Vagina (tissue), 2 donors: ENCODE measurements at regions not wholly inside any gene's neighbourhood (a gene's known extent, or its start where the extent isn't known, plus 50 kb on each side); places are given as distances from the start of the nearest gene placed in this dataset.

Experiments used
- CTCF ChIP-seq, 3 experiments: fragments of 450-650 bp in 2 of 3; fragments of 200-600 bp in 1 of 3; sonication (generic) in 1 of 3; IDR thresholded peaks; one replicate each; pipeline ENCODE4 v1.5.1; 2017 to 2019; ENCODE audit warnings: antibody characterized with exemption in 3 of 3, mild to moderate bottlenecking in 2 of 3, moderate library complexity in 2 of 3
- POLR2A ChIP-seq, 2 donors: fragments of 450-650 bp; IDR thresholded peaks; one replicate each; pipeline ENCODE4 v1.6.1; 2017; ENCODE audit warnings: antibody characterized with exemption in 2 of 2, mild to moderate bottlenecking in 2 of 2, moderate library complexity in 2 of 2
- POLR2AphosphoS5 ChIP-seq, 2 donors: sonication (generic); formaldehyde crosslinking; IDR thresholded peaks; one replicate each; pipeline ENCODE4 v1.9.0; 2017; ENCODE audit warnings: antibody characterized with exemption in 2 of 2, mild to moderate bottlenecking in 2 of 2, low read depth in 1 of 2; ENCODE audit not compliant: insufficient read depth in 1 of 2

- no peak for TF ChIP-seq CTCF (IDR thresholded peaks at IDR 0.05)
- no peak for TF ChIP-seq POLR2A (IDR thresholded peaks at IDR 0.05)
- peak in 1 of 2 donors; percentile 8 for TF ChIP-seq POLR2AphosphoS5 (IDR thresholded peaks at IDR 0.05; ENCODE audit: insufficient read depth in 1 of 2, low read depth in 1 of 2)
These were observed 309.9 kb upstream of the NOX3 start for GRCh38 chr6:155765275-155766194.
